ENCODE measurements at regions not wholly inside any gene's neighbourhood (a gene's known extent, or its start where the extent isn't known, plus 50 kb on each side); places are given as distances from the start of the nearest gene placed in this dataset.
"Not testable (repeated sequence)": the region's sequence is repeated elsewhere in the genome, so short reads cannot be mapped to it uniquely, and the experiment has no call there.

GRCh38 chr21:28513428-28513827 is 479.2 kb downstream of the LTN1 start:
- DNase-seq, result no peak

GRCh38 chr21:28509031-28509430 is 483.6 kb downstream of the LTN1 start:
- no peak for DNase-seq

- no peak for DNase-seq
These were observed 484.6 kb downstream of the LTN1 start for GRCh38 chr21:28508126-28508525.

GRCh38 chr21:28496517-28496916 is 496.2 kb downstream of the LTN1 start:
- no peak for DNase-seq

- no peak for DNase-seq
These were observed 500.6 kb downstream of the LTN1 start for GRCh38 chr21:28492127-28492526.

GRCh38 chr21:28489821-28490350 is 502.8 kb downstream of the LTN1 start:
- peak in 2 of 3 experiments; percentile 11 to 63 for DNase-seq

- no peak for DNase-seq
These were observed 503.5 kb downstream of the LTN1 start for GRCh38 chr21:28489162-28489561.

- DNase-seq, result no peak
These were observed 505.1 kb downstream of the LTN1 start for GRCh38 chr21:28487455-28488070.

GRCh38 chr21:28485301-28486022 is 507.2 kb downstream of the LTN1 start:
- DNase-seq, result no peak

- no peak for DNase-seq
These were observed 509.2 kb downstream of the LTN1 start for GRCh38 chr21:28483301-28484035.

- no peak for DNase-seq
These were observed 510.0 kb downstream of the LTN1 start for GRCh38 chr21:28482657-28483056.

- no peak for DNase-seq
These were observed 512.2 kb downstream of the LTN1 start for GRCh38 chr21:28480470-28480869.

- no peak for DNase-seq
These were observed 519.0 kb downstream of the LTN1 start for GRCh38 chr21:28473530-28474220.

GRCh38 chr21:28472543-28472942 is 520.1 kb downstream of the LTN1 start:
- not testable (repeated sequence) for DNase-seq

GRCh38 chr21:28464988-28465387 is 527.7 kb downstream of the LTN1 start:
- no peak for DNase-seq

- DNase-seq, result no peak
These were observed 528.6 kb downstream of the LTN1 start for GRCh38 chr21:28464095-28464494.

- no peak for DNase-seq
These were observed 533.5 kb downstream of the LTN1 start for GRCh38 chr21:28459193-28459592.

- no peak for DNase-seq
These were observed 534.2 kb downstream of the LTN1 start for GRCh38 chr21:28458446-28458845.

- DNase-seq, result no peak
These were observed 537.5 kb downstream of the LTN1 start for GRCh38 chr21:28455253-28455600.

- DNase-seq, result no peak
These were observed 538.0 kb downstream of the LTN1 start for GRCh38 chr21:28454564-28455252.

- no peak for DNase-seq
These were observed 545.2 kb downstream of the LTN1 start for GRCh38 chr21:28447462-28447861.

- DNase-seq, result no peak
These were observed 547.4 kb downstream of the LTN1 start for GRCh38 chr21:28445141-28445830.

All from NCI-H1417 (cell line).